K562 (cell line): ENCODE measurements at regions not wholly inside any gene's neighbourhood (a gene's known extent, or its start where the extent isn't known, plus 50 kb on each side); places are given as distances from the start of the nearest gene placed in this dataset.
A peak's percentile ranks its signal among the peaks of the same experiment; 100 is the strongest.

Experiments used
- ATF7 ChIP-seq: fragments of 450-650 bp; IDR thresholded peaks from 2 replicates; pipeline ENCODE4 v1.7.1; 2014; ENCODE audit warnings: mild to moderate bottlenecking, moderate library complexity
- BHLHE40 ChIP-seq: IDR thresholded peaks from 2 replicates; pipeline ENCODE4 v1.6.1; 2011; ENCODE audit warnings: low read length, improper control_type of control experiment
- EHMT2 ChIP-seq: fragments of 450-650 bp; IDR thresholded peaks from 2 replicates; pipeline ENCODE4 v1.6.1; 2018; ENCODE audit warnings: antibody characterized with exemption
- EP300 ChIP-seq: IDR thresholded peaks from 2 replicates; pipeline ENCODE4 v1.6.1; 2012; ENCODE audit warnings: low read length, improper control_type of control experiment
- FOXM1 ChIP-seq, 2 experiments: fragments of 450-650 bp in 1 of 2; sonication (generic) in 1 of 2; formaldehyde crosslinking in 1 of 2; IDR thresholded peaks; 2 replicates each; pipeline versions ENCODE4 v1.6.1 to v1.9.0; 2017 to 2022; ENCODE audit warnings: low read depth in 2 of 2, mild to moderate bottlenecking in 2 of 2, missing genetic modification reagents in 1 of 2, moderate library complexity in 1 of 2
- MAFK ChIP-seq: IDR thresholded peaks from 2 replicates; pipeline ENCODE4 v1.6.1; 2011; ENCODE audit warnings: low read length, improper control_type of control experiment
- NFYB ChIP-seq: IDR thresholded peaks from 2 replicates; pipeline ENCODE4 v1.6.1; 2011; ENCODE audit warnings: mild to moderate bottlenecking, moderate library complexity; ENCODE audit not compliant: insufficient read length; ENCODE audit errors: extremely low read depth
- PRDM10 ChIP-seq: fragments of 450-650 bp; IDR thresholded peaks from 2 replicates; pipeline ENCODE4 v1.6.1; 2018; ENCODE audit not compliant: partially characterized antibody
- SPI1 ChIP-seq: IDR thresholded peaks from 2 replicates; pipeline ENCODE4 v1.6.1; 2011; ENCODE audit warnings: low read depth, low read length, control low read depth, borderline replicate concordance
- SRSF7 ChIP-seq: fragments of 200-400 bp; formaldehyde crosslinking; optimal IDR thresholded peaks from 2 replicates; pipeline ENCODE3; 2017; ENCODE audit warnings: mild to moderate bottlenecking, low read depth, low read length
- TAF1 ChIP-seq: IDR thresholded peaks from 2 replicates; pipeline ENCODE4 v1.6.1; 2011; ENCODE audit warnings: mild to moderate bottlenecking, low read length, moderate library complexity; ENCODE audit not compliant: insufficient read depth, control insufficient read depth, severe bottlenecking; ENCODE audit errors: extremely low read depth
- TBP ChIP-seq: optimal IDR thresholded peaks from 2 replicates; pipeline ENCODE3; 2011; ENCODE audit warnings: low read depth, low read length, improper control_type of control experiment
- ZBTB9 ChIP-seq: fragments of 450-650 bp; formaldehyde crosslinking; IDR thresholded peaks from 2 replicates; pipeline ENCODE4 v1.4.0; 2020; ENCODE audit warnings: mild to moderate bottlenecking, moderate library complexity
- ZEB2 ChIP-seq: fragments of 450-650 bp; IDR thresholded peaks from 2 replicates; pipeline ENCODE4 v1.6.1; 2016
- ZFP36 ChIP-seq: fragments of 150-350 bp; IDR thresholded peaks from 2 replicates; pipeline ENCODE4 v1.6.1; 2018; ENCODE audit warnings: low read length, low read depth; ENCODE audit not compliant: partially characterized antibody
- ZKSCAN3 ChIP-seq: fragments of 250-450 bp; sonication (Bioruptor Pico); IDR thresholded peaks from 2 replicates; pipeline ENCODE4 v1.4.0; 2020
- ZNF444 ChIP-seq: fragments of 250-450 bp; sonication (Bioruptor Pico); IDR thresholded peaks from 2 replicates; pipeline ENCODE4 v1.4.0; 2020; ENCODE audit warnings: mild to moderate bottlenecking, moderate library complexity
- ZNF592 ChIP-seq: fragments of 450-650 bp; IDR thresholded peaks from 2 replicates; pipeline ENCODE4 v1.6.1; 2017; ENCODE audit warnings: antibody characterized with exemption, mild to moderate bottlenecking
- ZNF655 ChIP-seq: fragments of 250-450 bp; sonication (Bioruptor Pico); IDR thresholded peaks from 2 replicates; pipeline ENCODE4 v1.5.0; 2021
- ZNF830 ChIP-seq: fragments of 250-450 bp; sonication (Bioruptor Pico); IDR thresholded peaks from 2 replicates; pipeline ENCODE4 v1.5.0; 2021; ENCODE audit warnings: mild to moderate bottlenecking

- TF ChIP-seq NFYB = no peak
- TF ChIP-seq EHMT2 = no peak
- TF ChIP-seq ZNF444 (CRISPR knock-in tag) = 0 out of 2 replicates have a peak, but pooled peaks have one; percentile 39
- TF ChIP-seq ZEB2 = peak; percentile 53; the same call in 1 of the 2 replicates
- no peak for TF ChIP-seq TBP
- TF ChIP-seq SPI1 = no peak
- no peak for TF ChIP-seq ZNF655 (CRISPR knock-in tag)
- TF ChIP-seq PRDM10 = no peak
- no peak for TF ChIP-seq MAFK
- TF ChIP-seq ZFP36 = no peak
- TF ChIP-seq TAF1 = no peak
- TF ChIP-seq FOXM1 (IDR thresholded peaks at IDR 0.05; ENCODE audit: low read depth) = peak; percentile 93
- TF ChIP-seq FOXM1 (CRISPR knock-in tag; IDR thresholded peaks at IDR 0.05; ENCODE audit: low read depth) = no peak
- 0 out of 2 replicates have a peak, but pooled peaks have one; percentile 38 for TF ChIP-seq ZBTB9 (CRISPR knock-in tag)
- no peak for TF ChIP-seq ZKSCAN3 (CRISPR knock-in tag)
- peak; percentile 97 for TF ChIP-seq EP300
- no peak for TF ChIP-seq SRSF7
- TF ChIP-seq ATF7 = no peak
- TF ChIP-seq BHLHE40 = no peak
- no peak for TF ChIP-seq ZNF830
- TF ChIP-seq ZNF592 = peak; percentile 60; the same call in 1 of the 2 replicates
Measured at GRCh38 chr7:88689821-88690220, 69.7 kb upstream of the ZNF804B start (continued).
